ENCODE measurements at regions not wholly inside any gene's neighbourhood (a gene's known extent, or its start where the extent isn't known, plus 50 kb on each side); places are given as distances from the start of the nearest gene placed in this dataset.

DNA sequence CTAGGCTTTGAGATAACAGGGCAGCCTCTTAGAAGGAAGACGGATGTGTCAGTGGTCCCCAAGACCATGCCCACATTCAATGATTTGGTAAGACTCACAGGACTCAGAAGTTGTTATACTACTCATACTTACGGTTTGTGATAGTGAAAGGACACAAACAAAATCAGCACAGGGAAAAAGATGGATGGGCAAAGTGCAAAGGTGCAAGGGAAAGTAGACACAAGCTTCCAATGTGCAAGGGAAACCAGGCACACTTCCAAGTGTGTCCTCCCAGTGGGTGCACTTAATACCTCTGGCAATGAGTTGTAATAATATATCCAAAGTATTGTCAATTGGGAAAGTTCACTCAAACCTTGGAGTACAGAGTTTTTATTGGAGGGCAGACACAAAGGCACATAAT is 53.8 kb upstream of the VCX start:
- no peaks in the 10 kb centered on the region for H3K36me3 ChIP-seq (ENCODE audit: control insufficient read depth, insufficient read depth, low read length)
- no peak overlapping the region for H3K27ac ChIP-seq
- H3K9ac ChIP-seq: no peak overlapping the region
- H3K4me3 ChIP-seq (ENCODE audit: low read depth, low read length): no peak overlapping the region
- H3K4me2 ChIP-seq (ENCODE audit: low read length): no peak overlapping the region
- H3K79me2 ChIP-seq: no peaks in the 10 kb centered on the region
- H3K4me1 ChIP-seq: no peaks in the 10 kb centered on the region
- no peaks in the 10 kb centered on the region for H3K27me3 ChIP-seq (ENCODE audit: control insufficient read depth, insufficient read depth, low read length)
- H3K9me3 ChIP-seq (ENCODE audit: control insufficient read depth, low read length): no peaks in the 10 kb centered on the region
- H2AFZ ChIP-seq: no peak overlapping the region
- TF ChIP-seq CTCF (IDR thresholded peaks at IDR 0.05): no peak

DNA sequence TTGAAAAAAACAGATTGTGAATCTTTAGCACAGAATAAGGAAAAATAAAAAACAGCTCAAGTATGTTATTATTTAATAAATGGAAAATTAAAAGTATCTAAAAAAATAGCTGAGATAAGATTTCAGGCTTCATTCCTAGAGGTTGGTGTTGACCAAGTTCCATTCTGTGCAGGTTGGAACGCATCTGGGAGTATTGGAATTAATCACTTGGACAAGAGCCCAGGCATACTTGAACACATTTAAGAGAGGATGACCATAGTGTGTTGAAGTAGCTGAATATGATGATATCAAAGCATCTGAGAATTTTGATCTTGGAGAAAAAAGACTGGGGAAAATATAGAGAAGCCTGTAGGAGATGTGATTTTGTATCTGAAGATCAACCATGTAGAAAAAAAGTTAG is 54.6 kb upstream of the VCX start:
- no peak overlapping the region for H3K27ac ChIP-seq

GRCh38 chrX:7787714-7788113 is 55.3 kb upstream of the VCX start:
- Histone ChIP-seq H3K4me1 (no peaks in the 10 kb centered on the region), H3K4me2 (ENCODE audit: low read length) (no peak overlapping the region), H3K4me3 (ENCODE audit: low read depth, low read length) (no peak overlapping the region), H3K79me2 (no peaks in the 10 kb centered on the region), H3K9me3 (ENCODE audit: control insufficient read depth, low read length) (no peaks in the 10 kb centered on the region), H3K27ac (no peak overlapping the region), H3K36me3 (ENCODE audit: control insufficient read depth, insufficient read depth, low read length) (no peaks in the 10 kb centered on the region), H3K27me3 (ENCODE audit: control insufficient read depth, insufficient read depth, low read length) (no peaks in the 10 kb centered on the region), H2AFZ (no peak overlapping the region), H3K9ac (no peak overlapping the region)
- TF ChIP-seq CTCF (IDR thresholded peaks at IDR 0.05): no peak

More for the DNA sequence above, 54.6 kb upstream of the VCX start:
- no peak overlapping the region for H3K4me3 ChIP-seq (ENCODE audit: low read depth, low read length)
- no peak overlapping the region for H3K9ac ChIP-seq
- H3K4me1 ChIP-seq: no peaks in the 10 kb centered on the region
- TF ChIP-seq CTCF (IDR thresholded peaks at IDR 0.05): no peak
- no peaks in the 10 kb centered on the region for H3K36me3 ChIP-seq (ENCODE audit: control insufficient read depth, insufficient read depth, low read length)
- H3K27me3 ChIP-seq (ENCODE audit: control insufficient read depth, insufficient read depth, low read length): no peaks in the 10 kb centered on the region
- no peaks in the 10 kb centered on the region for H3K9me3 ChIP-seq (ENCODE audit: control insufficient read depth, low read length)
- no peak overlapping the region for H3K4me2 ChIP-seq (ENCODE audit: low read length)
- H2AFZ ChIP-seq: no peak overlapping the region
- H3K79me2 ChIP-seq: no peaks in the 10 kb centered on the region

- Histone ChIP-seq H3K27me3 (ENCODE audit: control insufficient read depth, insufficient read depth, low read length) (no peaks in the 10 kb centered on the region), H3K27ac (no peak overlapping the region), H3K4me2 (ENCODE audit: low read length) (no peak overlapping the region), H3K79me2 (no peaks in the 10 kb centered on the region), H2AFZ (no peak overlapping the region), H3K4me1 (no peaks in the 10 kb centered on the region), H3K9me3 (ENCODE audit: control insufficient read depth, low read length) (no peaks in the 10 kb centered on the region), H3K36me3 (ENCODE audit: control insufficient read depth, insufficient read depth, low read length) (no peaks in the 10 kb centered on the region), H3K9ac (no peak overlapping the region), H3K4me3 (ENCODE audit: low read depth, low read length) (no peak overlapping the region)
- TF ChIP-seq CTCF (IDR thresholded peaks at IDR 0.05): no peak
Observed at GRCh38 chrX:7784580-7784979, 58.4 kb upstream of the VCX start.

GRCh38 chrX:7779644-7780043 is 63.3 kb upstream of the VCX start:
- H2AFZ ChIP-seq: no peak overlapping the region
- H3K9me3 ChIP-seq (ENCODE audit: control insufficient read depth, low read length): no peaks in the 10 kb centered on the region
- no peaks in the 10 kb centered on the region for H3K4me1 ChIP-seq
- H3K36me3 ChIP-seq (ENCODE audit: control insufficient read depth, insufficient read depth, low read length): no peaks in the 10 kb centered on the region
- no peak overlapping the region for H3K4me3 ChIP-seq (ENCODE audit: low read depth, low read length)
- no peak overlapping the region for H3K4me2 ChIP-seq (ENCODE audit: low read length)
- no peaks in the 10 kb centered on the region for H3K27me3 ChIP-seq (ENCODE audit: control insufficient read depth, insufficient read depth, low read length)
- no peak overlapping the region for H3K27ac ChIP-seq
- no peak for TF ChIP-seq CTCF (IDR thresholded peaks at IDR 0.05)
- no peak overlapping the region for H3K9ac ChIP-seq
- H3K79me2 ChIP-seq: no peaks in the 10 kb centered on the region
